ENCODE measurements at regions not wholly inside any gene's neighbourhood (a gene's known extent, or its start where the extent isn't known, plus 50 kb on each side); places are given as distances from the start of the nearest gene placed in this dataset.

- Histone ChIP-seq H3K27ac (ENCODE audit: poor library complexity, severe bottlenecking) (no peak overlapping the region), H3K36me3 (ENCODE audit: low read depth) (no peaks in the 10 kb centered on the region), H3K4me1 (ENCODE audit: insufficient read depth, poor library complexity, severe bottlenecking) (no peaks in the 10 kb centered on the region), H3K4me3 (ENCODE audit: severe bottlenecking) (no peak overlapping the region), H3K27me3 (ENCODE audit: insufficient read depth, poor library complexity, severe bottlenecking) (no peaks in the 10 kb centered on the region), H3K9me3 (ENCODE audit: severe bottlenecking) (no peaks in the 10 kb centered on the region)
- DNase-seq (ENCODE audit: low spot score), result no peak
- ATAC-seq (ENCODE audit: low read depth), result no peak
- TF ChIP-seq, protein P1, sequence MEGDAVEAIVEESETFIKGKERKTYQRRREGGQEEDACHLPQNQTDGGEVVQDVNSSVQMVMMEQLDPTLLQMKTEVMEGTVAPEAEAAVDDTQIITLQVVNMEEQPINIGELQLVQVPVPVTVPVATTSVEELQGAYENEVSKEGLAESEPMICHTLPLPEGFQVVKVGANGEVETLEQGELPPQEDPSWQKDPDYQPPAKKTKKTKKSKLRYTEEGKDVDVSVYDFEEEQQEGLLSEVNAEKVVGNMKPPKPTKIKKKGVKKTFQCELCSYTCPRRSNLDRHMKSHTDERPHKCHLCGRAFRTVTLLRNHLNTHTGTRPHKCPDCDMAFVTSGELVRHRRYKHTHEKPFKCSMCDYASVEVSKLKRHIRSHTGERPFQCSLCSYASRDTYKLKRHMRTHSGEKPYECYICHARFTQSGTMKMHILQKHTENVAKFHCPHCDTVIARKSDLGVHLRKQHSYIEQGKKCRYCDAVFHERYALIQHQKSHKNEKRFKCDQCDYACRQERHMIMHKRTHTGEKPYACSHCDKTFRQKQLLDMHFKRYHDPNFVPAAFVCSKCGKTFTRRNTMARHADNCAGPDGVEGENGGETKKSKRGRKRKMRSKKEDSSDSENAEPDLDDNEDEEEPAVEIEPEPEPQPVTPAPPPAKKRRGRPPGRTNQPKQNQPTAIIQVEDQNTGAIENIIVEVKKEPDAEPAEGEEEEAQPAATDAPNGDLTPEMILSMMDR (IDR thresholded peaks at IDR 0.05; ENCODE audit: poor library complexity, severe bottlenecking), result no peak
Observed at GRCh38 chr16:74213372-74213771, 83.2 kb upstream of the PSMD7 start.

DNA sequence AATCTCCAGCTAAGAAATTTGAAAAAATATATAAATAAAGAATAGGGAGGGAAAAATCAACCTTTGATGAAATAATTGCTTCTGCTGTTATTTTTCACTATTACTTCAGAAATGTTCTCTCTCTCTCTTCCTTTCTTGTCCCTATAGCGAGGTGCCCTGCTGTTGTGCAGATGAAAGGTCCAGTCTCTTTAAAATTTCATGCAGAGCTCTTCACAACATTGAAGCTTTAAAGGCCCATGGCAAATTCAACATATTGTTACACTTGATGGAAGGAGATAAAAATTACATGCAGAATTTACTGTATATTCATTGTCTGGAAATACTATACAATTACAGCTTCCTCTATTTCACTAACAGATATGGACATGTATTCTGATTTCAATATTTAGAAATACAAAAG, 86.4 kb upstream of the PSMD7 start:
- Histone ChIP-seq H3K27ac (ENCODE audit: poor library complexity, severe bottlenecking) (no peak overlapping the region), H3K4me1 (ENCODE audit: insufficient read depth, poor library complexity, severe bottlenecking) (no peaks in the 10 kb centered on the region), H3K36me3 (ENCODE audit: low read depth) (no peaks in the 10 kb centered on the region), H3K27me3 (ENCODE audit: insufficient read depth, poor library complexity, severe bottlenecking) (no peaks in the 10 kb centered on the region), H3K9me3 (ENCODE audit: severe bottlenecking) (no peaks in the 10 kb centered on the region), H3K4me3 (ENCODE audit: severe bottlenecking) (no peak overlapping the region)
- TF ChIP-seq, protein P1 (IDR thresholded peaks at IDR 0.05; ENCODE audit: poor library complexity, severe bottlenecking), result no peak
- no peak for ATAC-seq (ENCODE audit: low read depth)
- DNase-seq (ENCODE audit: low spot score), result no peak

GRCh38 chr16:74202009-74202408, 94.6 kb upstream of the PSMD7 start:
- H3K27me3 ChIP-seq (ENCODE audit: insufficient read depth, poor library complexity, severe bottlenecking), result peaks cover 30% of the 10 kb centered on the region
- H3K27ac ChIP-seq (ENCODE audit: poor library complexity, severe bottlenecking), result no peak overlapping the region
- no peak for ATAC-seq (ENCODE audit: low read depth)
- DNase-seq (ENCODE audit: low spot score), result no peak
- TF ChIP-seq, protein P1 (IDR thresholded peaks at IDR 0.05; ENCODE audit: poor library complexity, severe bottlenecking), result no peak
- no peak overlapping the region for H3K4me3 ChIP-seq (ENCODE audit: severe bottlenecking)
- H3K9me3 ChIP-seq (ENCODE audit: severe bottlenecking), result no peaks in the 10 kb centered on the region
- H3K4me1 ChIP-seq (ENCODE audit: insufficient read depth, poor library complexity, severe bottlenecking), result no peaks in the 10 kb centered on the region
- no peaks in the 10 kb centered on the region for H3K36me3 ChIP-seq (ENCODE audit: low read depth)

- DNase-seq (ENCODE audit: low spot score), result no peak
- H3K4me1 ChIP-seq (ENCODE audit: insufficient read depth, poor library complexity, severe bottlenecking), result no peaks in the 10 kb centered on the region
- H3K27ac ChIP-seq (ENCODE audit: poor library complexity, severe bottlenecking), result no peak overlapping the region
- H3K27me3 ChIP-seq (ENCODE audit: insufficient read depth, poor library complexity, severe bottlenecking), result peaks cover 30% of the 10 kb centered on the region
- H3K9me3 ChIP-seq (ENCODE audit: severe bottlenecking), result no peaks in the 10 kb centered on the region
- no peak overlapping the region for H3K4me3 ChIP-seq (ENCODE audit: severe bottlenecking)
- no peaks in the 10 kb centered on the region for H3K36me3 ChIP-seq (ENCODE audit: low read depth)
- TF ChIP-seq, protein P1 (IDR thresholded peaks at IDR 0.05; ENCODE audit: poor library complexity, severe bottlenecking), result no peak
- no peak for ATAC-seq (ENCODE audit: low read depth)
Observed at GRCh38 chr16:74201576-74201975, 95.0 kb upstream of the PSMD7 start.

DNA sequence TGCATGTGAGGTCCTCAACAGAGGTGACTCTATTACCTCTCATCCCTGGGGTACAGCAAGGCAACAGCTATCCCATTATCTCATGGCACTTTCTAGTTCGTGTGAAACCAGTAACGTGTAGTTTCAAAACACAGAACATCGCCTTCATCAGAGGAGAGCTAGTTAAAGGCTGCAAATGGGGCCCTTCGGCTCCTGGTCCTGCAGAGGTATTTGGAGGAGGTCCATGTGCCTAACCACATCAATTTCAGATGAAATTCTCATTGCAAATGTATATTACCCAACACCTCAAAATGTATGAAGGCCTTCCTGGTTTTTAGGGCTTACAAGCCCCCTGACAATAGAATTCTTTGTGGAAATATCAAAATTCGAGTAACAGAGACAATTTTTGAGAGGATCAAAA, 95.7 kb upstream of the PSMD7 start:
- TF ChIP-seq, protein P1 (IDR thresholded peaks at IDR 0.05; ENCODE audit: poor library complexity, severe bottlenecking), result no peak
- H3K4me1 ChIP-seq (ENCODE audit: insufficient read depth, poor library complexity, severe bottlenecking), result no peaks in the 10 kb centered on the region
- ATAC-seq (ENCODE audit: low read depth), result no peak
- no peak overlapping the region for H3K27ac ChIP-seq (ENCODE audit: poor library complexity, severe bottlenecking)
- H3K36me3 ChIP-seq (ENCODE audit: low read depth), result no peaks in the 10 kb centered on the region
- H3K4me3 ChIP-seq (ENCODE audit: severe bottlenecking), result no peak overlapping the region
- H3K9me3 ChIP-seq (ENCODE audit: severe bottlenecking), result no peaks in the 10 kb centered on the region
- no peak for DNase-seq (ENCODE audit: low spot score)
- peaks cover 30% of the 10 kb centered on the region for H3K27me3 ChIP-seq (ENCODE audit: insufficient read depth, poor library complexity, severe bottlenecking)
